ENCODE measurements at regions not wholly inside any gene's neighbourhood (a gene's known extent, or its start where the extent isn't known, plus 50 kb on each side); places are given as distances from the start of the nearest gene placed in this dataset.
A peak's percentile ranks its signal among the peaks of the same experiment; 100 is the strongest.
"Not testable (repeated sequence)": the region's sequence is repeated elsewhere in the genome, so short reads cannot be mapped to it uniquely, and the experiment has no call there.

DNA sequence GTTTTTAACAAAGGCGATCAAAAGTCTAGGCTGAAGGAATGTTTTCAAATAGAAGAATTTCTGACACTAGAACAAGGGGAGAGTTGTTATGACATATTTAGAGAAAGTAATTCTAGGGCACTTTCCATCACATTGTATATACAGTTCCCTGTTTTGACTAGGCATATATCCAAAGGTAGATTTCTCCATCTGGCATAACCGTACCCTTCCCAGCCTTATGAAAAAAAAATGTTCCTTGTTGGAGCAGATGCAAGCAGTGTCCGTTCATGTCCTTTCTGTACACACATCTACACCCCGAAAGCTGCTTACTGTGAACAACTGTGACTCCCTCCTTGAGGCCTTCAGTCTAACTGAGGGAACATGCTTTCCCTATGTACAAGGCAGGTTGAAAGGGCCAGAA lies 271.7 kb upstream of the GBE1 start:
- no peak for DNase-seq

GRCh38 chr3:82031596-82031995 lies 270.2 kb upstream of the GBE1 start:
- no peak for DNase-seq

DNA sequence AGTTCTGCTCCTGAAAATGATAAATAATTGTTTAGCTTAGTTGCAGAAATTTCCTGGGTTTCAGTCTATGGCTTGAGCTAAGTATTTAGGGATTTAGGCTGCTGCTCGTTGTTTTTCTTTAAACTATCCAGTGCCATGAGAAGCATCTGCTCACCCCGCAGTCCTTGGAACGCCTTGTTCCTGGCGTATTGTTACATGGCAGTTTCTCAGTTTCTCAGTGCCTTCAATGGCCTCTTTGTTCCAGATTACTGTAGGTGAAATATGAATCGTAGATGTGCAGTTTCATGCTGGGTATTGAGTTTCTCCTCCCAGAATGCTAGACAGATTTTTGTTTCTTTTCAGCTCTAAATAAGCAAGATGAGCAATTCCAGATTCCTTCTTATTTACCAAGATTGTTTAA lies 269.5 kb upstream of the GBE1 start:
- DNase-seq = peak in 1 of 56 donors; percentile 3

DNA sequence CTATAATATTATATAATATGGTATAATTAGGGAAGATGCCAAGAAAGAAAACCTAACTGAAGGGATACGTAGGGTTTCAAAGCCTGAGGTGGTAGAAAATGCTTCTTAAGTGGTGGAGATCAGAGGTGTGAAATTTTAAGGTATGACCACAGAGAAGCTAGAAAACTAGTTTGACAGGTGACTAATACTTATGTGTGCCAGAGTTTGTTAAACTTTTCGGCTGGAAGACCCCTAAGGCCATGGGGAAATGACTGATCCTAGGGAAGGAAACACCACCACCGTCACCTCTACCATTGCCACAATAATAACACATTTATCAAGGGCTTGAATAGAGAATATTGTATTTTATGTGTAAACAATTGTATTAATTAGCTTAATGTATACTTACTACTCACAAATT lies 261.4 kb upstream of the GBE1 start:
- DNase-seq = no peak

DNA sequence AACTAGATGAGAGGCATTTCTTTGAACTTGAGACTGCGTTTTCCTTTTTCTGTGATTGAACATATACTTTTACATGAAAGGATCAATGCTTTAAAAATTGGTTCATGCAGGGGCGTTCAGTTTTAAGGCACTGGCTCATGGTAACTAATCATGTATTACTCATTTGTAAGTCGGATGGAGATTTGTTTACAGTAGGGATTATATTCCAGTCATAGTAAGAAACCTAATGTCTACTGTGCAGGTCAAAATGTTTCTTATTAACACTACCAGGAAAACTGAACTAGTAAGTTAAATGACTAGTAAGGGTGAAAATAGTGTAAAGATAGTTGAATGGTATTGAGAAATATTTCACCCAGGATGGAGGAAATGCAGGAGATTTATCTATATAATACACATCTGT lies 258.8 kb upstream of the GBE1 start:
- no peak for DNase-seq

- DNase-seq = no peak
Observed at GRCh38 chr3:82015241-82015640, 253.8 kb upstream of the GBE1 start.

GRCh38 chr3:82012775-82013174 lies 251.3 kb upstream of the GBE1 start:
- DNase-seq = no peak

GRCh38 chr3:82011336-82011735 lies 249.9 kb upstream of the GBE1 start:
- DNase-seq = no peak

- DNase-seq = no peak
Observed at GRCh38 chr3:82005266-82005665, 243.8 kb upstream of the GBE1 start.

DNA sequence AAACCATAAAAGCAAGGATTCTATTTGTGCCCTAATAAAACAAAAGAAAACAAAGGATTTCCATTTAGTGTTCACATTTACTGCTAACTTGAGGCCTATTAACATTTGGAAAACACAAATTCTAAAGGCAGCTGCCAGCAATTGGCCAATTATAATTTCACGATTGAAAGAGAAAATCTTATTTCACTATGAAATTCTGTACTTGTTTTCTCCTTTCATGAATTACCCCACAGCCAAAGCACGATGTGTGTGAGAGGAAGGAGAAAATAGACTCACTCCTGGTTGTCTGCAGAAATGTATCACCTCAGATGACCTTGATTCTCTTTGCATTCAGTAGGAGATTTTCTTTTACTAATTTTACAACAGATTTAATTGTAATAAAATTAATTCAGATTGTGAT lies 242.8 kb upstream of the GBE1 start:
- DNase-seq = no peak

GRCh38 chr3:82002986-82003642 lies 241.7 kb upstream of the GBE1 start:
- DNase-seq = peak in 1 of 56 donors; percentile 0

DNA sequence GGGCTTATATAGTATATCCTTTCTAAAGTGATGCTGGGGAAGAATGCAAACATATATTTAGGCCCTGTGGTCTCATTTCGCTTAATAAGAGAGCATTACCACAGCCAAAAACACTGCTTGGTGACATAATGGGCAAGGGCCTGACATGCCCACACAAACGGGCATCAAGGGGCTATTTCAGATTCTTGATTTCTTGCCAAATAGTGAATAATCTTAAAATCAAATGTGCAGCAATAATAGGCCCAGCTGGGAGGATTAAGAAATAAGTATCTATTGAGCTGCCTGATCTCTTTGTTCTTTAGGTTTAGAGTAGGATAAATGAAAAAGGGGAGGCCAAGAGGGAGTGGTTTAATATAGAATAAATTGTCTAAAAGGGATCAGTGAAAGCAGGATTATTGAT lies 241.0 kb upstream of the GBE1 start:
- DNase-seq = no peak

- no peak for DNase-seq
Observed at GRCh38 chr3:82001276-82001923, 240.0 kb upstream of the GBE1 start.

DNA sequence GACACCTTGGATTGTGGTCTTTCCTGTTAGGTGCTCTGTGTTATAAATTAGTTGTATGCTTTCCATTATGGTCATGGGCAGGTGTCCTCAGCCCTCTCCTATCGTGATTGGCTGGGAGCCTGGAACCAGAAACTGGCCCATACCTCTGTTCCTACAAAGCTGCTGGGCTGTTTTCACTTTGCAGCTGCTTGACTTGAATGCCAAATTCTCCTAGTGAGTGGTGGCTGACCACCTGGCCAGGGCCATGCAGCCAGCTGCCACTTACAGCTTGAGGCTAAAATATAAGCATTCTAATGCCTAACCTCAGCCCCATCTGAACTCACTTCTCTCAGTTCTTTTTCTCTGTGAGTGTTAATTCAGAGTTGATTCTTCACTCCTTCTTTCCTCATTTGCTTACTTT lies 239.3 kb upstream of the GBE1 start:
- DNase-seq = peak in 4 of 56 donors; percentile 1 to 15 (median 8)

- no peak for DNase-seq
Observed at GRCh38 chr3:82000350-82000749, 238.9 kb upstream of the GBE1 start.

GRCh38 chr3:81998907-81999306 lies 237.5 kb upstream of the GBE1 start:
- DNase-seq = no peak

DNA sequence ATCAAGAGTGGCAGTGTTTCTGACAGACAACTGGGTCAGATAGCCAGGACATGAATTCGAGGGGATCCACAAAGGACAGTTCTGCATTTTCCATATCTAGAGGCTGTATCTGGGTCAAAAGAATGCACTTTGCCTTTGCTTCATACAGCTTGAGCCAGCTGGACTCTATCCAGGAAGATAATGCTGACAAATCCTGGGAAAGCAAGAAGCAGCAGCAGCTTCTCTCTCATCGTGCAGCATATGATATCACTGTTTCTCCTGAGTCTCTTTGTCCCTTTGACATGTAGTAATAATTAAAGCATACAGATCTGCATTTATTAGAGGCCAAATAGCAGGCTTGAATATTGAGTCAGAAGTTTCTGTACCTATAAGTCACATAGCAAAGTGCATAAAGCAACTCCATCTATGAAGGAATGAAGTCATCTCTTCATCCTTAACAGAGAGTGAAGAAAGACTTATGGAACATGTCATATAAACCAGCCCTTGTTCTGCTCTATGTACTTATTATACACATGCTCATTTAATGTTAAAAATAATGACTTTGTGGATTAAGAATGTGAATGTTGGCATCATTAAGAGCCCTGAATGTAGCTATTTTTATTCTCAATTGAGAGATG lies 236.8 kb upstream of the GBE1 start:
- no peak for DNase-seq

- no peak for DNase-seq
Observed at GRCh38 chr3:81997390-81997789, 235.9 kb upstream of the GBE1 start.

DNA sequence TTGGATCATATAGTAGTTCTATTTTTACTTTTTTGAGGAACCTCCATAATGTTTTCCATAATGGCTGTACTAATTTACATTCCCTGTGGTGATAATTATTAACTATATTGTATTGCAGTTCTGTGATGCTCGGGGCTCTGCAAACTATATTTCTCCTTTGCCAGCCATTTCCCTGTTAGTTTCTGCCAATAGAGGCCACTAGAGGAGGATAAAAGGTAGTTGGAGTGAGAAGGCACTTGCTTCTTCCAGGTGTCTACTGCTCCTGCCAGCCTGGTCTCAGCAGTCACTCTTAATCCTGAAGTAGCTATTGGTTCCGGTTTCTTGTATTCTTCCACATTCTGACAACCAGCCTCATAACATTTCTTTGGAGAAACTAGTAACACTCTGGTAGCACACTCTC lies 233.9 kb upstream of the GBE1 start:
- no peak for DNase-seq

DNA sequence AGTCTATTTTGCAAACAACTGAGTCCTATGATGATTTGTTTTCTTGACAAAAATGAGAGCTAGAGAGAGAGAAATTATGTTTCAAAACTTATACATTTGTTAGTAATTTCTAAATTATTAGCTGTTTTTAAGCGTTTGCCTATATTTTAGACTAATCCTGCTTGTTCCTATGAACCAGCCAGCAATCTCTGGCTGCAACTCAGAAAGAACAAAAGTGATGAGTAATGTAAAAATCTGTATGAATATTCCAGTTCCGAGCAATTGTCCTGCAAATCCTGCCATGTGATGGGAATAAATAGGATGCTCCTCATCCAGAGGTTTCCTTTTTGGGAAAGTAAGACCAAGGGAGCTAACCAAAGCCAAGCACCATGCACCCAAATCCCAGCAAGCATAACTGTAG lies 228.3 kb upstream of the GBE1 start:
- no peak for DNase-seq

DNA sequence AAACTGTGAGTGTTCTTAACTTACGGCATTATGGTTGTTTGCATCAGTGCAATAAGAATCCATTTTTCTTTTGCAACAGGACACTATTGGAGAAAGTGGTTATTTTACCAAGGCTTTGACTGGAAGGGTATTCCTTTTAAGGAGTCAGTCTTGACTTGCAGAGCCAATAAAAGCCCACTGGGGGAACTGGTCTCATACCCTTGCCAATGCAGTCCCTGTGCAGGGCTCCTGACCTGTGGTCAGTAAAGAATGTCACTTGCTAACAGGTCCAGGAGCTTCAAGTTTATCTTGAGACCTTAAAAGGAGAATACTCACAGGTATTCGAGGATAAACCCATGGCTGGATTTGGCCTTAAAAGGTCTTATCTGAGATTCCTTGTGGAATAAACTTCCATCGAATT lies 227.8 kb upstream of the GBE1 start:
- no peak for DNase-seq

DNA sequence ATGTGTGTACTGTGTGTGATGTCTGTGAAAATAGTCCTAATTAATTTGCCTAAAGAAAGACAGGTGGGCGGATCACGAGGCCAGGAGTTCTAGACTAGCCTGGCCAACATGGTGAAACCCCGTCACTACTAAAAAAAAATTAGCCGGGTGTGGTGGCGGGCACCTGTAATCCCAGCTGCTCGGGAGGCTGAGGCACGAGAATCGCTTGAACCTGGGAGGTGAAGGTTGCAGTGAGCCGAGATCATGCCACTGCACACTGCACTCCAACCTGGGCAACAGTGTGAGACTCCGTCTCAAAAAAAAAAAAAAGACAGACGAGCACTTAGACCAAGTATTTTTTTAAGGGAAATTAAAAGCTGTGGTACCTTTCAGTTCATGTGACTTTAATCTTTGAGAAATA lies 226.0 kb upstream of the GBE1 start:
- DNase-seq = not testable (repeated sequence)

All from nucleus accumbens (tissue), 56 donors.